Esophagus muscularis mucosa (tissue), 3 donors: ENCODE measurements at regions not wholly inside any gene's neighbourhood (a gene's known extent, or its start where the extent isn't known, plus 50 kb on each side); places are given as distances from the start of the nearest gene placed in this dataset.

Experiments used
- CTCF ChIP-seq, 3 experiments: fragments of 200-600 bp in 2 of 3; fragments of 450-650 bp in 1 of 3; sonication (generic) in 2 of 3; IDR thresholded peaks; one replicate each; pipeline ENCODE4 v1.5.1; 2017 to 2019; ENCODE audit warnings: antibody characterized with exemption in 3 of 3, mild to moderate bottlenecking in 2 of 3, moderate library complexity in 1 of 3
- EP300 ChIP-seq: sonication (generic); formaldehyde crosslinking; IDR thresholded peaks from one replicate; pipeline ENCODE4 v1.6.1; 2017; ENCODE audit warnings: antibody characterized with exemption

GRCh38 chr10:78288663-78289062 lies 255.0 kb downstream of the RPS24 start:
- no peak for TF ChIP-seq CTCF (IDR thresholded peaks at IDR 0.05)
- TF ChIP-seq EP300, result no peak
